ENCODE measurements at regions not wholly inside any gene's neighbourhood (a gene's known extent, or its start where the extent isn't known, plus 50 kb on each side); places are given as distances from the start of the nearest gene placed in this dataset.

DNA sequence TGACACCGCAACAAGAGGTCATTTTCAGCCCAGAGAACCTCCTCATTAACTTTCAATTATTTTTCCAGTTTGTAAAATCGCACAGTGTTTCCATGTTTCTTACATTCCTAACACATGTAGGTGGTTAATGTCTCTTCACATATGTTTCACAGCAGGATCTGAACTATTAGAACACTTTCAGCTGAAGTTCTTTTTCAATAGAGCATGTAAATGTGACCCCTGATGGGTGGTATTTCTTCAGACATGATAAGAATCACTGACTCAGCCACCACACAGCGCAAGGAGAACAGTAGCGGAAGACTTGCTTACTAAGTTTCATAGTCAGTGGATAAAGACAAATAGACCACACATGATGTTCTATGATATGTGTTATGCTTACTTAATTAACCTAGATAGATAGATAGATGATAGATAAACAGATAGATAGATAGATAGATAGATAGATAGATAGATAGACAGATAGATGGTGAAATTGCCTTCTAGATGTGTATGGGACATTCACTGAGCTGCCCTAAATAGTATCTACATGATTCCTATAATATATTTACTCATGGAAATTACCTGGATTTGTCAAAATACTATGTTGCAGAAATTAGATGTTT, 1992.1 kb upstream of the NUDT12 start:
- peaks cover 0 to 3% (median 0%) of the 10 kb centered on the region in 4 donors for H3K9me3 ChIP-seq (ENCODE audit: control insufficient read depth in 4 of 4, low read length in 3 of 4)
- no peak for DNase-seq (ENCODE audit: low spot score)
- TF ChIP-seq TAF1 (conservative IDR thresholded peaks at IDR 0.05) (no peak), RAD21 (IDR thresholded peaks at IDR 0.05) (no peak), GABPA (IDR thresholded peaks at IDR 0.05 in 1 of 2, conservative IDR thresholded peaks at IDR 0.05 in 1 of 2) (no peak)
- TF ChIP-seq, protein P1, sequence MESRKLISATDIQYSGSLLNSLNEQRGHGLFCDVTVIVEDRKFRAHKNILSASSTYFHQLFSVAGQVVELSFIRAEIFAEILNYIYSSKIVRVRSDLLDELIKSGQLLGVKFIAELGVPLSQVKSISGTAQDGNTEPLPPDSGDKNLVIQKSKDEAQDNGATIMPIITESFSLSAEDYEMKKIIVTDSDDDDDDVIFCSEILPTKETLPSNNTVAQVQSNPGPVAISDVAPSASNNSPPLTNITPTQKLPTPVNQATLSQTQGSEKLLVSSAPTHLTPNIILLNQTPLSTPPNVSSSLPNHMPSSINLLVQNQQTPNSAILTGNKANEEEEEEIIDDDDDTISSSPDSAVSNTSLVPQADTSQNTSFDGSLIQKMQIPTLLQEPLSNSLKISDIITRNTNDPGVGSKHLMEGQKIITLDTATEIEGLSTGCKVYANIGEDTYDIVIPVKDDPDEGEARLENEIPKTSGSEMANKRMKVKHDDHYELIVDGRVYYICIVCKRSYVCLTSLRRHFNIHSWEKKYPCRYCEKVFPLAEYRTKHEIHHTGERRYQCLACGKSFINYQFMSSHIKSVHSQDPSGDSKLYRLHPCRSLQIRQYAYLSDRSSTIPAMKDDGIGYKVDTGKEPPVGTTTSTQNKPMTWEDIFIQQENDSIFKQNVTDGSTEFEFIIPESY (IDR thresholded peaks at IDR 0.05), result no peak
- no peak overlapping the region for H3K9ac ChIP-seq (ENCODE audit: low read depth in 1 of 2, low read length in 2 of 2)
- no peaks in the 10 kb centered on the region for H3K36me3 ChIP-seq (ENCODE audit: control insufficient read depth in 4 of 4, insufficient read depth in 3 of 4, low read depth in 1 of 4, low read length in 3 of 4)
- no peaks in the 10 kb centered on the region for H3K27me3 ChIP-seq (ENCODE audit: control insufficient read depth in 4 of 4, insufficient read depth in 4 of 4, low read length in 3 of 4)
- H3K4me1 ChIP-seq (ENCODE audit: control insufficient read depth in 4 of 4, insufficient read depth in 4 of 4, low read length in 3 of 4), result no peaks in the 10 kb centered on the region
- no peak overlapping the region for H3K4me3 ChIP-seq (ENCODE audit: low read depth in 1 of 3, low read length in 3 of 3)
- WGBS, result 89% methylated on average over 4 of the region's 4 CpGs
- H3K27ac ChIP-seq (ENCODE audit: low read depth in 1 of 2, low read length in 2 of 2), result no peak overlapping the region

- Histone ChIP-seq H3K36me3 (ENCODE audit: control insufficient read depth in 4 of 4, insufficient read depth in 3 of 4, low read depth in 1 of 4, low read length in 3 of 4) (no peaks in the 10 kb centered on the region), H3K9ac (ENCODE audit: low read depth in 1 of 2, low read length in 2 of 2) (no peak overlapping the region), H3K4me1 (ENCODE audit: control insufficient read depth in 4 of 4, insufficient read depth in 4 of 4, low read length in 3 of 4) (no peaks in the 10 kb centered on the region), H3K27me3 (ENCODE audit: control insufficient read depth in 4 of 4, insufficient read depth in 4 of 4, low read length in 3 of 4) (no peaks in the 10 kb centered on the region), H3K4me3 (ENCODE audit: low read depth in 1 of 3, low read length in 3 of 3) (no peak overlapping the region), H3K9me3 (ENCODE audit: control insufficient read depth in 4 of 4, low read length in 3 of 4) (no peaks in the 10 kb centered on the region), H3K27ac (ENCODE audit: low read depth in 1 of 2, low read length in 2 of 2) (no peak overlapping the region)
- WGBS, result 58% methylated on average over 1 of the region's 1 CpG
- TF ChIP-seq FOXA1 (IDR thresholded peaks at IDR 0.05), result no peak
- TF ChIP-seq, protein P2, sequence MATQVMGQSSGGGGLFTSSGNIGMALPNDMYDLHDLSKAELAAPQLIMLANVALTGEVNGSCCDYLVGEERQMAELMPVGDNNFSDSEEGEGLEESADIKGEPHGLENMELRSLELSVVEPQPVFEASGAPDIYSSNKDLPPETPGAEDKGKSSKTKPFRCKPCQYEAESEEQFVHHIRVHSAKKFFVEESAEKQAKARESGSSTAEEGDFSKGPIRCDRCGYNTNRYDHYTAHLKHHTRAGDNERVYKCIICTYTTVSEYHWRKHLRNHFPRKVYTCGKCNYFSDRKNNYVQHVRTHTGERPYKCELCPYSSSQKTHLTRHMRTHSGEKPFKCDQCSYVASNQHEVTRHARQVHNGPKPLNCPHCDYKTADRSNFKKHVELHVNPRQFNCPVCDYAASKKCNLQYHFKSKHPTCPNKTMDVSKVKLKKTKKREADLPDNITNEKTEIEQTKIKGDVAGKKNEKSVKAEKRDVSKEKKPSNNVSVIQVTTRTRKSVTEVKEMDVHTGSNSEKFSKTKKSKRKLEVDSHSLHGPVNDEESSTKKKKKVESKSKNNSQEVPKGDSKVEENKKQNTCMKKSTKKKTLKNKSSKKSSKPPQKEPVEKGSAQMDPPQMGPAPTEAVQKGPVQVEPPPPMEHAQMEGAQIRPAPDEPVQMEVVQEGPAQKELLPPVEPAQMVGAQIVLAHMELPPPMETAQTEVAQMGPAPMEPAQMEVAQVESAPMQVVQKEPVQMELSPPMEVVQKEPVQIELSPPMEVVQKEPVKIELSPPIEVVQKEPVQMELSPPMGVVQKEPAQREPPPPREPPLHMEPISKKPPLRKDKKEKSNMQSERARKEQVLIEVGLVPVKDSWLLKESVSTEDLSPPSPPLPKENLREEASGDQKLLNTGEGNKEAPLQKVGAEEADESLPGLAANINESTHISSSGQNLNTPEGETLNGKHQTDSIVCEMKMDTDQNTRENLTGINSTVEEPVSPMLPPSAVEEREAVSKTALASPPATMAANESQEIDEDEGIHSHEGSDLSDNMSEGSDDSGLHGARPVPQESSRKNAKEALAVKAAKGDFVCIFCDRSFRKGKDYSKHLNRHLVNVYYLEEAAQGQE (IDR thresholded peaks at IDR 0.05), result no peak
- no peak for TF ChIP-seq EGR1 (IDR thresholded peaks at IDR 0.05; ENCODE audit: low read depth in 2 of 2)
- no peak for DNase-seq (ENCODE audit: low spot score)
These were observed 1981.7 kb upstream of the NUDT12 start for GRCh38 chr5:105544300-105544699.

GRCh38 chr5:105536675-105537074, 1974.1 kb upstream of the NUDT12 start:
- TF ChIP-seq, protein P2 (IDR thresholded peaks at IDR 0.05), result no peak
- TF ChIP-seq, protein P3, sequence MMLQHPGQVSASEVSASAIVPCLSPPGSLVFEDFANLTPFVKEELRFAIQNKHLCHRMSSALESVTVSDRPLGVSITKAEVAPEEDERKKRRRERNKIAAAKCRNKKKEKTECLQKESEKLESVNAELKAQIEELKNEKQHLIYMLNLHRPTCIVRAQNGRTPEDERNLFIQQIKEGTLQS (IDR thresholded peaks at IDR 0.05), result no peak
- Histone ChIP-seq H3K36me3 (ENCODE audit: control insufficient read depth in 4 of 4, insufficient read depth in 3 of 4, low read depth in 1 of 4, low read length in 3 of 4) (no peaks in the 10 kb centered on the region), H3K27ac (ENCODE audit: low read depth in 1 of 2, low read length in 2 of 2) (no peak overlapping the region), H3K9me3 (ENCODE audit: control insufficient read depth in 4 of 4, low read length in 3 of 4) (peaks cover 0 to 4% (median 0%) of the 10 kb centered on the region in 4 donors), H3K27me3 (ENCODE audit: control insufficient read depth in 4 of 4, insufficient read depth in 4 of 4, low read length in 3 of 4) (no peaks in the 10 kb centered on the region), H3K4me1 (ENCODE audit: control insufficient read depth in 4 of 4, insufficient read depth in 4 of 4, low read length in 3 of 4) (no peaks in the 10 kb centered on the region), H3K4me3 (ENCODE audit: low read depth in 1 of 3, low read length in 3 of 3) (no peak overlapping the region), H3K9ac (ENCODE audit: low read depth in 1 of 2, low read length in 2 of 2) (no peak overlapping the region)
- no peak for DNase-seq (ENCODE audit: low spot score)

Data from liver (tissue), 7 donors.